Astrocyte (in vitro differentiated cells and primary cell): ENCODE measurements at regions not wholly inside any gene's neighbourhood (a gene's known extent, or its start where the extent isn't known, plus 50 kb on each side); places are given as distances from the start of the nearest gene placed in this dataset.

Experiments used
- EZH2 ChIP-seq: IDR thresholded peaks from 2 replicates; pipeline ENCODE4 v1.6.1; 2012; ENCODE audit warnings: mild to moderate bottlenecking, low read length, inconsistent platforms; ENCODE audit not compliant: insufficient read depth
- TF ChIP-seq, protein P1 (sequence below): IDR thresholded peaks from 2 replicates; pipeline ENCODE4 v1.5.1; 2011; ENCODE audit warnings: low read depth, mild to moderate bottlenecking, inconsistent platforms, low read length, moderate library complexity; ENCODE audit not compliant: insufficient read depth

DNA sequence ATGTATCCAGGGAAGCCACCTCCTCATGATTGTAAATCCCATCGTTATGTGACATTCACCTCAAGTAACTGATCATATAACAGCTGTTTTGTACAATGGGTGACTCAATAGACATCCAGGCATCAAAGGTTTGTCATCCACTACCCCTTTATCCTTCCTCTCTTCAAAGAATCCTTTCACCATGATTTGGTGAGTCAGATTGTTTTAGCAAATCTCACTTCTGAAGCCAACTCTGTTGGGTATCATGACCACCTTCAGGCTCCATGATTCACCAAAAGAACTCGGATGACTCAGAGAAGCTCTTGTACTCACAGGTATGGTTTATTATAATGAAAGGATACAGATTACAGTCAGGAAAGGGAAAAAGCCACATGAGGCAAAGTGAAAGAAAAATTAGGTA is 132.1 kb downstream of the PWWP3B start:
- TF ChIP-seq EZH2: no peak
- TF ChIP-seq, protein P1, sequence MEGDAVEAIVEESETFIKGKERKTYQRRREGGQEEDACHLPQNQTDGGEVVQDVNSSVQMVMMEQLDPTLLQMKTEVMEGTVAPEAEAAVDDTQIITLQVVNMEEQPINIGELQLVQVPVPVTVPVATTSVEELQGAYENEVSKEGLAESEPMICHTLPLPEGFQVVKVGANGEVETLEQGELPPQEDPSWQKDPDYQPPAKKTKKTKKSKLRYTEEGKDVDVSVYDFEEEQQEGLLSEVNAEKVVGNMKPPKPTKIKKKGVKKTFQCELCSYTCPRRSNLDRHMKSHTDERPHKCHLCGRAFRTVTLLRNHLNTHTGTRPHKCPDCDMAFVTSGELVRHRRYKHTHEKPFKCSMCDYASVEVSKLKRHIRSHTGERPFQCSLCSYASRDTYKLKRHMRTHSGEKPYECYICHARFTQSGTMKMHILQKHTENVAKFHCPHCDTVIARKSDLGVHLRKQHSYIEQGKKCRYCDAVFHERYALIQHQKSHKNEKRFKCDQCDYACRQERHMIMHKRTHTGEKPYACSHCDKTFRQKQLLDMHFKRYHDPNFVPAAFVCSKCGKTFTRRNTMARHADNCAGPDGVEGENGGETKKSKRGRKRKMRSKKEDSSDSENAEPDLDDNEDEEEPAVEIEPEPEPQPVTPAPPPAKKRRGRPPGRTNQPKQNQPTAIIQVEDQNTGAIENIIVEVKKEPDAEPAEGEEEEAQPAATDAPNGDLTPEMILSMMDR: no peak
